ENCODE measurements at regions not wholly inside any gene's neighbourhood (a gene's known extent, or its start where the extent isn't known, plus 50 kb on each side); places are given as distances from the start of the nearest gene placed in this dataset.
"Not testable (repeated sequence)": the region's sequence is repeated elsewhere in the genome, so short reads cannot be mapped to it uniquely, and the experiment has no call there.

DNA sequence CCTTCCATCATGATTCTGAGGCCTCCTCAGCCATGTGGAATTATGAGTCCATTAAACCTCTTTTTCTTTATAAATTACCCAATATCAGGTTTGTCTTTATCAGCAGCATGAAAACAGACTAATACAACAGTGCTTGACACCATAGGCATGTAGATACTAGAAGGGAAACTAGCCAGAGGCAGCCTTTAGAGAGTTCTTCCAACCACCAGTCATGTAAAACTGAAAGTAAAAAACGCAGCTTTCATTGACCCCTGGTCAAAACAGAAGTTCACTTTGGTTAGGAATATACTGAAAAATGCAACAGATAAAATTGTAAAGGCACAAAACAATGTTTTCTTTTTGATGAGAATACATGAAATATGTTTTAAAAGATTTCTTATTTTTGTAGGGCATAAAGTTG, 122.8 kb upstream of the L3MBTL4 start:
- no peak for DNase-seq

DNA sequence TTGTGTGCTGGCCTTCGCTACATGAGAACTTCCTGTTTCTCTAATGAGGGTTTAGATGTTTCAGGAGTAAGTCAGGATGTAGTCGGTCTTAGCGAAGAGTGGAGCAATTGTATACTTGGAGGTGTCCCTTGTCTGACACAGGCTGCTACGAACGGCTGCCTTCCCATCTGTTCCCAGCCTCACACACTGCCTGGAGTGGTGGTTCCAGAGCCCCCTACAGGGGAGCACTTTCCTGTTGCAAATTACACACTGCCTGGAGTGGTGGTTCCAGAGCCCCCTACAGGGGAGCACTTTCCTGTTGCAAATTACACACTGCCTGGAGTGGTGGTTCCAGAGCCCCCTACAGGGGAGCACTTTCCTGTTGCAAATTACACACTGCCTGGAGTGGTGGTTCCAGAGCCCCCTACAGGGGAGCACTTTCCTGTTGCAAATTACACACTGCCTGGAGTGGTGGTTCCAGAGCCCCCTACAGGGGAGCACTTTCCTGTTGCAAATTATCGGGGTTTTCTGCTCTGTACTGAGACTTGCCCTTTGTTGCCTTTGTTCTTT, 126.5 kb upstream of the L3MBTL4 start:
- not testable (repeated sequence) for DNase-seq

DNA sequence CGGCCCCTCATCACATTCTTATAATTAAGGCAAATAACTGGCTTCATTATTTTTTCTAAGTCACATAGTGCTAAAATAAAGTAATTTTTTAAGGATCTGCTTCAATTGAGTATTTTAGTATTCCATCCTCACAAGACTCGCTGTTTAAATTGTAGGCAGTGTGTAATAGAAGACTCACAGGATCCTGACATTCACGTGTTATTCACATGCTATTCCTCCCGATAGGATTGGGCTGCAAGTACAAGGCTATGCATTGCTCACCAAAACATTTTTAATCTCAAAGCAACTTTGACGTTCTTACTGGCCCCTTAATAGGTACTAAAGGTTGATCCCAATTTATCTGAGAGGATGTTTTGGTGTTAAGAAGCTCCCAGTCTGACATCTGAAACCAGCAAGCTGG, 127.6 kb upstream of the L3MBTL4 start:
- DNase-seq = no peak

DNA sequence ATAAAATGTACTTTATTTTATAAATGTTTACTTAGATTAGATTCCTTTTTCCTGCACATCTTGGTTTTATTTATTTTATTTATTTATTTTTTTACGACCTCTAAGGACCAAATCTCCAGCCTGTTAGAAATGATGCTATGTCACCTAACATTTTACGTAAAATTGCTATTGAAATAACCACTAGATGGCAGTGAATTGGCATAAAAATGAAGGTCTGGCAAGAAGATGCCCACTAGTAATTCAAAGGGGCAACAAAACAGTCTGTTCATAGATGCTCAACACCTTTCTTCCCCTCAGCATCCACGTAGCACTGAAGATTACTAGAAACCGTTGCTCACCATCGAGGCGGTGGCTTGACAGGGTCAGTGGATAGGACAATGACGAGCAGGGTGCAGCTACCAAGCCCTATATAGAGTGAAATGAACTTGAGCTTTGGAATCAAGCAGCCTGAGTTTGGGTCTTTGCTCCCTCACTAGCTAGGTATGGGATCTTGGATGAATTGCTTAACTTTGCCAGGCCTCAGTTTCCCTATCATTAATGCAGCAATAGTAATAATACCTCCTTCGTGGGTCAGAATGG, 128.7 kb upstream of the L3MBTL4 start:
- DNase-seq = peak; percentile 44

DNA sequence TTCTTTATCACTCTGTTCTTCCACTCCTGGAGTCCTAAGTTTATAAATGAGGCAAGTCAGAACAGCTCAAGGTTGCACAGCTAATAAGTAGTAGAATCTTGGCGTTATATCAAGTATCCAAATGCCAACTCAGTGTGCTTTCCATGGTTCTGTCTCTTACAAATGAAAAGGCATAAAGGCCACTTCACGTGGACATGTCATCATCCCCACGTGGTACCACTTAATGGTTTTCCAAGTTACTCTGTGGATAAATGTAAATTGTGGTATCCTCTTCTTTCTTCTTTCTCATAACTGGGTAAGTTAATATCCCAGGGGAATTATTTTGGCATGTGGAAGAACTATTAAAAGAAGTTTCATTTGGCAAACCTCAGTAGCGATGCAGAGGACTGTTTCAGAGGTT, 131.5 kb upstream of the L3MBTL4 start:
- DNase-seq = no peak

DNA sequence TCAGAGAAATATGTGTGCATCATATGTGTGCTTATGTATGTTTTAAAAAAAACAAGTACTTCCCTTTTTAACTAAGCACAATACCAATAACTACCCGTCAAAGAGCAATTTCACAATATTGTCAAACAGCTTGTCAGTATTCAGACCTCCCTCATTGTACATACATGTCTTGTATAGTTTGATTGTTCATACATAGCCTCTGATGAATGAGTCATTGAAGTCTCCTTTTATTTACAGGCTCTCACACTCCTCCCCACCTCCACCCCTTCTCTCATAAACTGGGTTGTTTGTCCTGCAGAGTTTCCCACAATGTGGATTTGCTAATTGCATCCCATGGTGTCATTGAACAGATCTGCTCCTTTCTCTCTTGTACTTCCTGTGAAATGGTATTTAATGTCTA, 132.8 kb upstream of the L3MBTL4 start:
- no peak for DNase-seq

DNA sequence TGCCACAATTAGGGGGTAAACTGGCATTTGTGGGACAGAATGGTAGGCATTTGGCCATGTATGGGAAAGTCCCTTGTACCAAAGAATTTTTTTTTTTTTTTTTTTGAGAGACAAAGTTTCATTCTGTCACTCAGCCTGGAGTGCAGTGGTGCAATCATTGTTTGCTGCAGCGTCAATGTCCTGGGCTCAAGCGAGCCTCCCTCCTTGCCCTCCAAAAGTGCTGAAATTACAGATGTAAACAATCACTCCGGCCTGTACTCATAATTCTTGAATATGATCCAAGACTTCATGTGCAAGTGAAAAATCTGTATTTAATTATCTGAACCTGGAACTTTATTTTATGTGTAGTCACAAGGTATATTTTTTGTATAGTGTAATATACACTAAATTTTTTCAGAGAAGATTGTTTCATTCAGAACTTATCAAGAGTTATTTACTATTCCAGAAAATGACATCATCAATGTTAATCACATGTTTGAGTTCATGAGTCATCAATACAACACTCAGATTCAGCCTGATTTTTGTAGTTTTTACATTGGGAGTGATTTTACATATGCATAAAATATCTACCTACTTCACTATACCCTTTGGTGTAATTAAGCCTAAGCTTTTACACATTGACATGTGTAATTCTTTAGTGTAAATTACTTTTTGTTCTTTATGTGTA, 138.7 kb upstream of the L3MBTL4 start:
- DNase-seq = no peak

DNA sequence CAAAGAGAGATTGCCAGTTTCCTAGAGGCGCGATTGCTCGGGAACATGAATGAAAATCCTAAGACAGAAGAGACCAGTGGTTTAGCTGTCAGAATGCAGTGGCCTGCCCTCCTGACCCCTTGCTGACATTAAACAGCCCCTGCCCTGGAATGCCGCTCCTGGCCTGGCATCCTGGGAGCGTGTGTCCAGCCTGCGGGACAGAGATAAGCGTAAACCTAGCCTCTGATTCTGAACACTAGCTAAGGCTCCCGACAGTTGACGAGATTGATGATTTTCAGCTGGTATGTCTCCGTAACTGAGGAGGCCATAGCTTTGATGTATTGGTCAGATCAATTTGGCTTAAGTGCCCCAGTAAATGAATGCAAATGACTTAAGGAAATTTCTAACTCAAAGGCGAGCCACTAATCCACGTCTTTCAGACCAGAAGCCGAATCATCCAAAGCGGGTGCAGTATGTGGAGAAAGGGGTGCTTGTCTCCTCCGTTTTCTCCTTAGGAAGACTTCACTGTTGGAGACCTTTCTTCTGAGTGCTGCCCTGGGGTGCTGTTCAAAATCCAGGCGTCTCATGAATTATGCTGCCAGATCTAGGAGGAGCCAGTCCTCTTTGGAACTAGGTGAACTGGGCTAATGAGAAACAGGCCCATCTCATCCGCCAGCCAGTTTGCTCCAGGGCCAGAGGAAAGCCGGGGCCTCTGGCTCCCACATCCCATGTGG, 142.5 kb upstream of the L3MBTL4 start:
- DNase-seq = no peak

DNA sequence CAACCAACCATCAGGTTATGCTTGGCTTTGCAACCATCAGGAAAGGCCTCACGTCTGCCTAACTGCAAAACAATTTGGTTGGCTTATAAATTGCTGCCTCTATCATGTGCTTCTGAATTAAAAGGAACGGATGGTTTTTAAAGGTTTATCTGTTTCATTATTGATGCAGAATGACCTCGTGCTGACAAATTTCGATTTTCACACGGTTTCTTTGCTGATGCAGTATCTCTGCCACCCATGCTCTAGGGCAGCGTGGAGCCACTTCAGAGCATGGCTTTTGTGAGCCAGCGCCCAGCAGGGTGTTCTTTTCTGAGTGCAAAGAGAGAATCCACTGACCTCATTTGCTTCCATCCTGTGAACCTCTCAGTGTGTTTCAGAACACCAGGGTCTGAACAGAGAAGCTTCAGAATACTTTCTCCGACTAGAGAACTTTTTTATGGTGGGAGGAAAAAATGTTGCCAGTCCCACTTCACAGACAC, 143.1 kb upstream of the L3MBTL4 start:
- DNase-seq = no peak

DNA sequence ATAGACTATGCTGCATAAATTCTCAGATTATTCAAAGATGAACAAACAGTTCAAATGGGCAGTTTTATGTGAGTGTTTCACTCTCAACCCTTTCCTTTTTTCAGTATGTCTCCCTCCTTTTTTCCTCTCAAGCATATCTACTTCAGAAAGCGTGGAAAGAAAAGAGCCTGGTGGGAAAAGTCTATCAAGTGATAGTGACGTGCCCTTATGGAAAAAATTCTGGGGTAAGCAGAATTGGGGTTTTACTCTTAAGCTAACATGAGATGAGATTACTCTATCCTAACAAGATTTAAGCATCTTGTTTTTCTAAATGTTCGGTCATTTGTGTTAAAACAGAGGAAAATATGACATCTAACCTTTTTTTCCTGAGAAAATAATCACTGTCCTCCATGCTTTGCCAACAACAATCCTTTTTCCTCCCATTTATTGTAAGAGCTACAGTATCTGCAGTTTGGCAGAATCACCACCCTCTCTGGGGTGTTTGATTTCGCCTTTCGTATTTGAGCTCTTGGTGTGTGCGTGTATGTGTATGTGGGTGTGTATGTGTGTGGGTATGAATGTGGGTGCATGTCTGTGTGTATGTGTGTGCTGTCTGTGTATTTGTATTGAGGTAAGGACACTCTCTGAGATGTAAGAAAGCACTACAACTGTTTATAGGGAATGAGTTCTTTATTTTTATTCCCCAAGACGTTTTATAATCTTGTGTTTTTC, 143.9 kb upstream of the L3MBTL4 start:
- DNase-seq = no peak

DNA sequence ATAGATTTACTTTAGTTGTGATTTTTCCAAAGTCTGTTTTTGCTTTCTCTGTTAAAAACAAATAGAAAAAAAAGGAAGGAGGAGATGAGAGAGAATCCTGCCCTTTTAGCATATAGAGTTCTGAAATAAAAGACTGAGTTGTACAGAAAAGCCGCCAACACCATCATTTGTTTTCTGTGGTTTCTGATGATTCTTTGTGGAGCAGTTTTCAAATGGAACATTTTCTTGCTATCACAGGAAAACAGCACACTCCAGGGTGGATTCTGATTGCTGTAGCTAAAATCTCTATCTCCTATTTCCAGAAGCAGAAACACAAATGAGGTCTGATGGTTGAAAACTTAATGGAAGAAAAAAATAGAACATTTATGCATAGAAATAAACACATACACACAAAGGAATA, 144.6 kb upstream of the L3MBTL4 start:
- DNase-seq = no peak

DNA sequence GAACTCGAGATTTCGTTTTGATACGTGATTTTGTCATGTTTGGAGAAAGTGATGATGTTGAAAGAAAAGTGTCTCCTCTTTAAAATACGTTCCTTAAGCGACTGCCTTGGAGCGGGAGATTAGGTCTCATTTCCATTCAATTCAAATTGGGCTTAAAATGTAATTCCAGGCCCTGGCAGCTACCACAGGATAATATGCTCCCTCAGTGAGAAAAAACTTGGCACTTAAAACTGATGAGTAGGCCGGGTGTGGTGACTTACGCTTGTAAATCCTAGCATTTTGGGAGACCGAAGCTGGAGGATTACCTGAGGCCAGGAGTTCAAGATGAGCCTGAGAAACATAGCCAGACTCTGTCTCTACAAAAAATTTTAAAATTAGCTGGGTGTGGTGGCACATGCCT, 146.3 kb upstream of the L3MBTL4 start:
- no peak for DNase-seq

DNA sequence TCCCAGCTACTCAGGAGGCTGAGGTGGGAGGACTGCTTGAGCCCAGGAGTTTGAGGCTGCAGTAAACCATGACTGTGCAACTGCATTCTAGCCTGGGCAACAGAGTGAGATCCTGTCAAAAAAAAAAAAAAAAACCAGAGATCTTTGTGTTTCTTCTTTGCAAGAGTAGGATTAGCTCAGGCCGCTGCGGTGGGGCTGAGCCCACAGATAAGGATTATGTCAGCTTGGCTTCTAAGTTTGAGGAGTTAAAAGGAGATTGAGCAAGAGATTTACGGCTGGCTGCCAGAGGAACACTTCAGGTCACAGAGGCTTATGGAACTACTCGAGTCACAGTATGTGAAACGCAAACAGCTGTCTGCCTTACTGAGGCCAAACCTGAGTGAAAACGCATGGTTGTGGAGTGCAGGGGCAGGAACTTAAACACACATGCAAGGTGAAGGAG, 146.7 kb upstream of the L3MBTL4 start:
- no peak for DNase-seq

DNA sequence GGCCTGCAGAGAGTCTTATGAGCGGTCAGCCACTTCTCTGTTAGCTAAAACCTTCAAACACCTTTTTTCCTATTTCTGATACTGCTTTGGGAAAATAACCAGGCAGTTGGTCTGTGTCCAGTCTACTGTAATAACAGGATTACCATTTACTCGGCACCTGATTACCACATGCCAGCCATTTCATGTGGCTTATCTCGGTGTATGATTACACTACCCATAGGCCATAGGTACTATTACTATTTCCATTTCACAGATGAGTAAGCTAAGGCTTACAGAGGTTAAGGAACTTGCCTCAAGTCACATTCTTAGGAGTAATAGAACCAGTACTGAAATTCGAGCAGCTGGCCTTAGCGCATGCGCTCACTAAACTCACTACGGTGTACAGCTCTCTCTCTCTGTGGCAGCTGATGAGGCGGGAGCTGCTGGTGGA, 147.2 kb upstream of the L3MBTL4 start:
- DNase-seq = no peak

DNA sequence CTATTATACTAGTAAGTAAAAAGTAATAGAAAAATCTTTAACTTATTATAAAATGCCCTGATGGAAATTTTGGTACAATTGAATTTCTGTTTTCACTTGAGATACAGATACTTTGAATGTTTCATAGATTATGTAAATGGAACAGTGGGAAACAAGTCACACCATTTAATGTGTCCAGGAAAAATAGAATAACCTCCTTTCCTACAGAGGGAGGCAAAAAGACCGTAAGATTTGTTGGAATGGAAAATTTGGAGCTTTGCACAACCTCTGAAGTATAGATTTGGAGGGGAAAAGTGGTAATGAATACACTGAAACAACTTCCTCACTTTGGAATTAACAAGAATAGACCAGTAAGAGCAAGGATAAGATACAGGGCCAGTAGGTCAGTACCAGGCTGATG, 149.2 kb upstream of the L3MBTL4 start:
- DNase-seq = no peak

DNA sequence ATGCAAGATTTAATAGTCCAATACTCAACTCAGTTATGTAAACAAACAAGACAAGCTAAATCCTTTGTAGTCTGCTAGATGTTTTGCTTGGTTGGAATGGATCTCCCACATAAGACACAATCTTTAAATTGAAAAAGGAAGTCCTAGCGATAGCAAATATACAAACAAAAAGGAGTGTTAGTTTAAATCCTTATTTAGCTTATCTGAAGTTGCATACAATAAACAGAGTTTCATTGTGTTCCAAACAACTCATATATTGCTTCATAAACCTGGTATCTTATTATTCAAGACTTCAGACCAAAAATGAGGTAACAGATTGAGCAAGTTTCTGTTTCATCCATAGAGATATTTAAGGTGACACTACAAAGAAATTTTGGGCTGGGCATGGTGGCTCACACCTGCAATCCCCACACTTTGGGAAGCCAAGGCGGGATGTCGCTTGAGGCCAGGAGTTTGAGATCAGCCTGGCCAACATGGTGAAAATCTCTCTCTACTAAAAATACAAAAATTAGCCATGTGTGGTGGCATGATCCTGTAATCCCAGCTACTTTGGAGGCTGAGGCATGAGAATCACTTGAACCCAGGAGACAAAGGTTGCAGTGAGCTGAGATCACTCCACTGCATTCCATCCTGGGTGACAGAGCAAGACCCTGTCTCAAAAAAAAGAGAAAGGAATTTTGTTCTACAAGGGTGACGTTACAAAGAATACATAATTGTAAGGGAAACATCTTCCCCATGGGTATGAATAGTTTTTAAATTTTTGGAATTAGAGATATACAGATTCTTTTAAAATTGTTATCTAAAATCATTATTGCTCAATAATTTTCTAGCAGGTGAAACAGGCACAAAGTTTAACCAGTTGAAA, 150.5 kb upstream of the L3MBTL4 start:
- no peak for DNase-seq

DNA sequence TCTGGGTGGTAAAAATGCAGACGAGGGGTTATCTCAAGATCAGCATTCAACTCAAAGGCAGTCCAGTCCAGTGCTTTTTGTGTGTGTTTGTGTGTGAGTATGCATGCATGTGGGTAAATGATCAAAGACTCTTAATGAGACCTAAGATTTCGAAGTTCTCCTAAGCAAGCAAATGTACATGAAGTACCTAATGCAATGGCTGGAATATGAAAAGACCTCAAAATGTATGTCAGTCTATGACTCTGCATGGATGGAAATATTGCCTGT, 151.0 kb upstream of the L3MBTL4 start:
- no peak for DNase-seq

DNA sequence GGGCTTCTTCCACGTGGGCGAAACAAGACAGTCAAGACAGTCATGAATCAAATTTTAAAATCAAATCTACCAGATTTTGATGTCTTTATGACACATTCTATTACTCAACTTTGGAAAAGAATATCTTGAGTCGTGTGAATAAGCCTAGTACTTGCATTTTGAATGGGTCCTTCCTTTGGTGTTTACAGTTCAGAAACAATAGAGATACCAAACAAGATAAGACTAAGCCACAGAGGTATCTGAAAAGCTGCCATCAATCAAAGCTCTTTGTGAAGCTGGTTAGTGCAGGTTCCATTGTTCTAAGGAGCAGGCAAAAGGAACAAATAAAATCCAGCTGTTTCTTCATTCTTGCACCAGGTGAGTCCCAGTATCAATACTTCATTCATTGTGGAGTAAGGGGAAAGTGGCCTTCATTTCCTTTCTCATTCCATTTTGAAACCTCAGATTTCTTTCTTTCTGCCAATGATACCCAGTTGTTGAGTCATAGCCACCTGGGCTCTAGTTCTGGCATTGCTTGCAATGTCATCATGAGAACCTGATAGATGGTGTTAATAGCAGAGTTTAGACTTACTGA, 151.7 kb upstream of the L3MBTL4 start:
- no peak for DNase-seq

DNA sequence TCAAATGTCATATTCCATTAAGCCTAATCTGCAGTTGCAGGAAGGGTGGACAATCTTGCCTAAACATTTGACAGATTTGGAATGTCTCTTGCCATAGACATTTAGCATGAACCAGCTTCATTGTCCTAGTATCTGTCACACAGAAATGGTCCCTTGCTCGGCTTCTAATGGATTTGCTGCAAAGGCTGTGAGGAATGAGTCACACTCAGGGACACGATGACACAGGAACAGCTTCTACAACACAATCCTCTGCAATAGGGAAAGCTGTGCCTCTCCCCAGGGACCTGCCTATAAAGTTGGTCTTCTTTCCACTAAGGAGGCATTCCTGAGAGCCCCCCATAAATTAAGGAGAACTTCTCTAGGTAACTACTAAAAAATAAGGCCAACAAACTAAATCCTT, 155.1 kb upstream of the L3MBTL4 start:
- DNase-seq = no peak

DNA sequence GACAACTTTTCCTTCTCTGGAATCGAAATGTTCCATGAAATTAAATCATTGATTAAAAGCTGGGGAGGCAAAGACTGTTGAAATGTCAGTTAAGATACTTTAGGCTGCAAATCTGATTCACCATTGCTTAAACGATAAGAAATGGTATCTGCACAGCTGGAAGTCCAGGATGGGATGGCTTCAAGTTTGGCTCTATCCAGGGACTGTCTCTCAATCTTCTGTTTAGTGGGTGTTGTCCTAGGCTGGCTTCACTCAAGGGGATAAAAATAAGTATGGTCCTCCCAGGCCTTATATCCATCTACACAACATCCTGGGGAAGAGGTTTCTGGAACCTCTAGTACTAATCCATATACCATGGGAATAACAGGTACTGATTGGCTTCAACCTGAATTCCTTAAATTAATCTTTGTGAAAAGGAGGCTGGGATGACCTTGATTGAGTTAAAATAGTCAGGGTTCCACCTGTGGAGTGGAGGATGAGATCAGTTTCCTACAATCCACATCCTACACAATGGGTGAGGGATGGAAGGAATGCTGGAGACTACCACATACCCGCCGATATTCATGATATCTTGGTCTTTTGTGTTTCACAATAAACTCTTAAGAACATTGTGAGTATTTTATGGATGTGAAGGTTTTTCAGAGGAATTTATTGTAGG, 156.0 kb upstream of the L3MBTL4 start:
- no peak for DNase-seq

DNA sequence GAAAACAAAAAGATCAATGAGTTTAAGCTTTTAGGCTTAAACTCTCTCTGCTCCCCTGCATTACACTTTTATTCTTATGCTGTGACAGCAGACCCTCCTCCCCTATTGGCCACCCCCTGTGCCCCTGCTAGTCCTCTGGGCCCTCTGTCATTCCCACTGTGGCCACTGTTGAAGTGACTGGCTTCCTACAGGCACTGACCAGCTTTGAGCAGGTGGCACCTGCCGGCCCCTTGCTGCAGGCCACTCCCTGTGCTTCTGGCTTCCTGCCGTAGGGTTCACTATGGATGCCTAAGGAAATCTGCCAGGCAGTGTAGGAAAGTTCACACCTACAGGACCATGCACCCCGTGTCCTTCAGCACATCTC, 156.5 kb upstream of the L3MBTL4 start:
- DNase-seq = no peak

DNA sequence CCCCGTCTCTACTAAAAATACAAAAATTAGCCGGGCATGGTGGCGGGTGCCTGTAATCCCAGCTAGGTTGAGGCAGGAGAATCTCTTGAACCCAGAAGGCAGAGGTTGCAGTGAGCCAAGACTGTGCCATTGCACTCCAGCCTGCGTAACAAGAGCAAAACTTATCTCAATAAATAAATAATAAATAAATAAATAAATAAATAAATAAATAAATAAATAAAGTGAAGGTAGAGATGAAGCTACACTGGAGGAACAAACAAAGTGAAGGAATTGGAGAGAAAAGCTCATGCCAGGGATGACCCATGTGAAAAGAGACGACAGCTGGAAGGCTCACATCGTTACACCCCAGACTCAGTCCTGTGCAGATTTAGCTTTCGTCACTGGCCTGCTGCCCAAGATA, 157.3 kb upstream of the ARHGAP28 start:
- not testable (repeated sequence) for DNase-seq

Measured in midbrain (tissue), 1 donor.